OCI-LY3 (cell line): ENCODE measurements at regions not wholly inside any gene's neighbourhood (a gene's known extent, or its start where the extent isn't known, plus 50 kb on each side); places are given as distances from the start of the nearest gene placed in this dataset.

Source experiments
- CTCF ChIP-seq: fragments of 200-600, 300-600 bp; sonication (generic); IDR thresholded peaks from 2 replicates; pipeline ENCODE4 v1.5.1; 2014; ENCODE audit warnings: antibody characterized with exemption, low read length, low read depth
- EZH2phosphoT487 ChIP-seq: fragments of 200-600 bp; shearing (Covaris generic); IDR thresholded peaks from 2 replicates; pipeline ENCODE4 v1.6.1; 2018; ENCODE audit warnings: antibody characterized with exemption, mixed run types, low read depth

- no peak for TF ChIP-seq CTCF
- no peak for TF ChIP-seq EZH2phosphoT487
Measured at GRCh38 chr2:154638783-154639182, 59.7 kb upstream of the KCNJ3 start.
